KMS-11 (cell line): ENCODE measurements at regions not wholly inside any gene's neighbourhood (a gene's known extent, or its start where the extent isn't known, plus 50 kb on each side); places are given as distances from the start of the nearest gene placed in this dataset.

Source experiments
- H2AFZ ChIP-seq: fragments of 200-600 bp; sonication (generic); 2 replicates; pipeline ENCODE4 v1.6.1; 2016; ENCODE audit warnings: antibody characterized with exemption, mixed run types, low read depth
- H3K27ac ChIP-seq: fragments of 200-600 bp; sonication (generic); 2 replicates; pipeline ENCODE4 v1.6.1; 2016; ENCODE audit warnings: mild to moderate bottlenecking, mixed run types
- H3K27me3 ChIP-seq: fragments of 200-600 bp; sonication (generic); 2 replicates; pipeline ENCODE4 v1.6.1; 2017; ENCODE audit warnings: mild to moderate bottlenecking, low read depth, mixed run types, moderate library complexity; ENCODE audit not compliant: insufficient read depth
- H3K36me3 ChIP-seq: fragments of 200-600 bp; sonication (generic); 2 replicates; pipeline ENCODE4 v1.6.1; 2017; ENCODE audit warnings: mild to moderate bottlenecking, mixed run types; ENCODE audit not compliant: insufficient read depth
- H3K4me1 ChIP-seq: fragments of 200-600 bp; sonication (generic); 2 replicates; pipeline ENCODE4 v1.6.1; 2016; ENCODE audit warnings: mild to moderate bottlenecking, low read depth, mixed run types; ENCODE audit not compliant: poor library complexity, severe bottlenecking
- H3K4me2 ChIP-seq: fragments of 200-600 bp; sonication (generic); 2 replicates; pipeline ENCODE4 v1.7.0; 2016; ENCODE audit warnings: mild to moderate bottlenecking, mixed run types
- H3K4me3 ChIP-seq: fragments of 200-600 bp; sonication (generic); IDR thresholded peaks from 2 replicates; pipeline ENCODE4 v1.6.1; 2017; ENCODE audit warnings: low read depth, low read length, mixed read lengths; ENCODE audit not compliant: insufficient read depth
- H3K79me2 ChIP-seq: fragments of 200-600 bp; sonication (generic); 2 replicates; pipeline ENCODE4 v1.6.1; 2016; ENCODE audit warnings: low read depth, mixed run types; ENCODE audit not compliant: insufficient read depth
- H3K9ac ChIP-seq: fragments of 200-600 bp; sonication (generic); 2 replicates; pipeline ENCODE4 v1.6.1; 2016; ENCODE audit warnings: mild to moderate bottlenecking, mixed run types
- H4K20me1 ChIP-seq: fragments of 200-600 bp; sonication (generic); 2 replicates; pipeline ENCODE4 v1.6.1; 2016; ENCODE audit warnings: mild to moderate bottlenecking, mixed run types; ENCODE audit not compliant: insufficient read depth
- TF ChIP-seq, protein P1 (sequence below): fragments of 200-600 bp; sonication (generic); conservative IDR thresholded peaks from 2 replicates; pipeline ENCODE4 v1.6.1; 2017; ENCODE audit warnings: low read depth, mild to moderate bottlenecking, antibody characterized with exemption, low read length, moderate library complexity, mixed read lengths

DNA sequence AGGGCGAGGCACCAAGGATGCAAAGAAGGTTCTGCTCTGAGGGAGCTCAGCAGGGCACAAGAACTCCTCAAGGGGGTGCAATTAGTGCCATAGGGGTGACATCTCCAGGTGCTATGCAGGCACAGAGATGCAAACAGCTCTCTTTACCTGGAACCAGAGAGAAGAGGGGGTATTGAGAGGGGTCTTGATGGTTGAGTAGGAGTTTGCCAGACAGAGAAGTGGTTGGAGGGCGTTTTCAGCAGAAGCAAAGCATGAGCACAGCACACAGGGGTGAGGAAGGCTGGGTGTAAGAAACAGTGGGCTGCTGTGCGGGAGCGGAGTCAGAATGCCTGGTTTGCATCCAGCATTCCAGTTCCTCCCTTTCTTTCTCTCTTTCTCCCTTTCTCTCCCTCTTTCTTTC is 81.8 kb upstream of the LHX1 start:
- TF ChIP-seq, protein P1, sequence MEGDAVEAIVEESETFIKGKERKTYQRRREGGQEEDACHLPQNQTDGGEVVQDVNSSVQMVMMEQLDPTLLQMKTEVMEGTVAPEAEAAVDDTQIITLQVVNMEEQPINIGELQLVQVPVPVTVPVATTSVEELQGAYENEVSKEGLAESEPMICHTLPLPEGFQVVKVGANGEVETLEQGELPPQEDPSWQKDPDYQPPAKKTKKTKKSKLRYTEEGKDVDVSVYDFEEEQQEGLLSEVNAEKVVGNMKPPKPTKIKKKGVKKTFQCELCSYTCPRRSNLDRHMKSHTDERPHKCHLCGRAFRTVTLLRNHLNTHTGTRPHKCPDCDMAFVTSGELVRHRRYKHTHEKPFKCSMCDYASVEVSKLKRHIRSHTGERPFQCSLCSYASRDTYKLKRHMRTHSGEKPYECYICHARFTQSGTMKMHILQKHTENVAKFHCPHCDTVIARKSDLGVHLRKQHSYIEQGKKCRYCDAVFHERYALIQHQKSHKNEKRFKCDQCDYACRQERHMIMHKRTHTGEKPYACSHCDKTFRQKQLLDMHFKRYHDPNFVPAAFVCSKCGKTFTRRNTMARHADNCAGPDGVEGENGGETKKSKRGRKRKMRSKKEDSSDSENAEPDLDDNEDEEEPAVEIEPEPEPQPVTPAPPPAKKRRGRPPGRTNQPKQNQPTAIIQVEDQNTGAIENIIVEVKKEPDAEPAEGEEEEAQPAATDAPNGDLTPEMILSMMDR, result no peak

GRCh38 chr17:36856222-36856621 is 81.1 kb upstream of the LHX1 start:
- Histone ChIP-seq H4K20me1 (no peaks in the 10 kb centered on the region), H3K4me2 (no peak overlapping the region), H3K36me3 (no peaks in the 10 kb centered on the region), H3K27me3 (no peaks in the 10 kb centered on the region), H3K9ac (no peak overlapping the region), H3K79me2 (no peaks in the 10 kb centered on the region), H3K4me1 (no peaks in the 10 kb centered on the region), H3K4me3 (no peak overlapping the region), H3K27ac (no peak overlapping the region), H2AFZ (no peak overlapping the region)
- TF ChIP-seq, protein P1, result no peak

More for the DNA sequence above, 81.8 kb upstream of the LHX1 start:
- H3K27ac ChIP-seq, result no peak overlapping the region
- H4K20me1 ChIP-seq, result no peaks in the 10 kb centered on the region
- H3K27me3 ChIP-seq, result no peaks in the 10 kb centered on the region
- H3K79me2 ChIP-seq, result no peaks in the 10 kb centered on the region
- no peaks in the 10 kb centered on the region for H3K36me3 ChIP-seq
- H2AFZ ChIP-seq, result no peak overlapping the region
- H3K4me3 ChIP-seq, result no peak overlapping the region
- H3K4me2 ChIP-seq, result no peak overlapping the region
- no peaks in the 10 kb centered on the region for H3K4me1 ChIP-seq
- H3K9ac ChIP-seq, result no peak overlapping the region

DNA sequence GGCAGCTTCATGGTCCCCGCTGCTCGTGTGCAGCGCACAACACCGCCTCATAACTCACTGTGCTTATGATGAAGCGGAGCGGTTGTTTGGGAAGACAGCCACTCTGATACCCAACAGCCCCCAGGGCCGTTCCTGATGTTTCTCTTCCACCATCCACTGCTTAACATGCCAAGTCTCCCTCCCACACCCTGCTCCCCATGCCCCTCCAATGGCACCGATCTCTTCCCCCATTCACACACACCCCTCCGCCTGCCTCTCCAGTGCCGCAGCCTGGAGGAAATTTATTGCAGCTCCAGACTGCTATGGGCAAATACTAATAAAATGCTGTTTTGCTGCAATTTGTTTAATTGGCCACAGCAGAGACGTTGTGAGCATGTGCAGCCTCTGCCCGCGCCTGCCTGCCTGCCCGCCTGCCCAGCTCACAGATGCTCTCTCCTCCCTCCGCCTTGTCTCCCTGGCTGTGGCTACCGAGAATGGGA is 80.3 kb upstream of the LHX1 start:
- Histone ChIP-seq H4K20me1 (no peaks in the 10 kb centered on the region), H3K4me3 (no peak overlapping the region), H3K27me3 (no peaks in the 10 kb centered on the region), H3K79me2 (no peaks in the 10 kb centered on the region), H3K36me3 (no peaks in the 10 kb centered on the region), H2AFZ (no peak overlapping the region), H3K27ac (no peak overlapping the region), H3K4me2 (no peak overlapping the region), H3K4me1 (no peaks in the 10 kb centered on the region), H3K9ac (no peak overlapping the region)
- TF ChIP-seq, protein P1, result no peak

- Histone ChIP-seq H3K4me2 (no peak overlapping the region), H4K20me1 (no peaks in the 10 kb centered on the region), H3K27ac (no peak overlapping the region)
These were observed 79.6 kb upstream of the LHX1 start for GRCh38 chr17:36857698-36858097.

More at GRCh38 chr17:36857698-36858097, 79.6 kb upstream of the LHX1 start:
- TF ChIP-seq, protein P1, result no peak
- no peak overlapping the region for H3K4me3 ChIP-seq
- no peak overlapping the region for H3K9ac ChIP-seq
- no peaks in the 10 kb centered on the region for H3K79me2 ChIP-seq
- H3K27me3 ChIP-seq, result no peaks in the 10 kb centered on the region
- no peaks in the 10 kb centered on the region for H3K4me1 ChIP-seq
- no peak overlapping the region for H2AFZ ChIP-seq
- no peaks in the 10 kb centered on the region for H3K36me3 ChIP-seq
